ENCODE measurements at regions not wholly inside any gene's neighbourhood (a gene's known extent, or its start where the extent isn't known, plus 50 kb on each side); places are given as distances from the start of the nearest gene placed in this dataset.

DNA sequence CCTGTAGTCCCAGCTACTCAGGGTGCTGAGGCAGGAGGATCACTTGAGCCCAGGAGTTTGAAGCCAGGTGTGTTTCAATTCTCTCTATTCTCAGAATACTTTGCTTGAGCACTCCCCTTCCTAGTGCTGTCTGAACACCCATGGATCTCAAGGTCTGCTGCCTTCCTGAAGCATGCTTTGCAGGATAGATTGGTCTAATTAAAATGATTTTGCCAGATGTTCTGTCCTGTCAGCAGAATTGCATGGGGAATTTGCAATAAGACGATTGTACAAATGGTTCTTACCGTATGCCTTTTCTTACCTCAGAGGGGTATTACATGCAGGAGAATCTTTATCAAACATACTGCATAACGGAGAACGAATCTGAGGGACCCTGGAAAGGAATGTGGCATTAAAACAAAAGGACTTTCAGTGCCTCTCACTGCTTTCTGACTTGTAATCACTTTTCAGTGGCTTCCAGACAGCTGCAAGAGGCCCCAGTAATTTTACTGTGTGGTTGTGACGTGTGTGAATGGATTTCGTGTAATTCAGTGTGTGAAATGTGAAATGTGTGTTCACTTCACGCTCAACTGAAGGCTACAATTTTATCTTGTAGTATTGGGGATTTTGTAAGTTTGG, 587.2 kb upstream of the SEMA6A start:
- intact Hi-C loops (cut with micrococcal nuclease; ENCODE audit: unreplicated experiment), result no loop called here
- no peak overlapping the region for H2AFZ ChIP-seq
- no peaks in the 10 kb centered on the region for H3F3A ChIP-seq (ENCODE audit: insufficient read depth, low read depth)
- H3K27me3 ChIP-seq (ENCODE audit: insufficient read depth, low read depth), result no peaks in the 10 kb centered on the region
- H3K9me3 ChIP-seq (ENCODE audit: insufficient read depth, low read depth), result no peaks in the 10 kb centered on the region
- no peaks in the 10 kb centered on the region for H3K4me1 ChIP-seq (replicated peaks; ENCODE audit: insufficient read depth)
- H3K79me2 ChIP-seq (ENCODE audit: low read depth), result no peaks in the 10 kb centered on the region
- no peak overlapping the region for H3K4me2 ChIP-seq
- no peaks in the 10 kb centered on the region for H4K20me1 ChIP-seq (ENCODE audit: insufficient read depth)
- H3K36me3 ChIP-seq (ENCODE audit: low read depth), result no peaks in the 10 kb centered on the region
- no peak overlapping the region for H3K27ac ChIP-seq
- ChIA-PET CTCF (no interaction called here), POLR2A (ENCODE audit: unreplicated experiment) (no interaction called here)
- H3K9me2 ChIP-seq (ENCODE audit: insufficient read depth), result no peaks in the 10 kb centered on the region
- BruUV-seq (replicated peaks), result no TSS peak
- TF ChIP-seq, protein P1, sequence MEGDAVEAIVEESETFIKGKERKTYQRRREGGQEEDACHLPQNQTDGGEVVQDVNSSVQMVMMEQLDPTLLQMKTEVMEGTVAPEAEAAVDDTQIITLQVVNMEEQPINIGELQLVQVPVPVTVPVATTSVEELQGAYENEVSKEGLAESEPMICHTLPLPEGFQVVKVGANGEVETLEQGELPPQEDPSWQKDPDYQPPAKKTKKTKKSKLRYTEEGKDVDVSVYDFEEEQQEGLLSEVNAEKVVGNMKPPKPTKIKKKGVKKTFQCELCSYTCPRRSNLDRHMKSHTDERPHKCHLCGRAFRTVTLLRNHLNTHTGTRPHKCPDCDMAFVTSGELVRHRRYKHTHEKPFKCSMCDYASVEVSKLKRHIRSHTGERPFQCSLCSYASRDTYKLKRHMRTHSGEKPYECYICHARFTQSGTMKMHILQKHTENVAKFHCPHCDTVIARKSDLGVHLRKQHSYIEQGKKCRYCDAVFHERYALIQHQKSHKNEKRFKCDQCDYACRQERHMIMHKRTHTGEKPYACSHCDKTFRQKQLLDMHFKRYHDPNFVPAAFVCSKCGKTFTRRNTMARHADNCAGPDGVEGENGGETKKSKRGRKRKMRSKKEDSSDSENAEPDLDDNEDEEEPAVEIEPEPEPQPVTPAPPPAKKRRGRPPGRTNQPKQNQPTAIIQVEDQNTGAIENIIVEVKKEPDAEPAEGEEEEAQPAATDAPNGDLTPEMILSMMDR (conservative IDR thresholded peaks at IDR 0.05), result no peak
- no peak for TF ChIP-seq EZH2 (IDR thresholded peaks at IDR 0.05; ENCODE audit: low read depth)
- no peak for DNase-seq
- H3K4me3 ChIP-seq, result no peak overlapping the region

- no peaks in the 10 kb centered on the region for H3K27me3 ChIP-seq (ENCODE audit: insufficient read depth, low read depth)
- H4K20me1 ChIP-seq (ENCODE audit: insufficient read depth), result no peaks in the 10 kb centered on the region
- ChIA-PET CTCF (no interaction called here), POLR2A (ENCODE audit: unreplicated experiment) (no interaction called here)
- H3F3A ChIP-seq (ENCODE audit: insufficient read depth, low read depth), result no peaks in the 10 kb centered on the region
- no peaks in the 10 kb centered on the region for H3K9me3 ChIP-seq (ENCODE audit: insufficient read depth, low read depth)
- no peak overlapping the region for H3K4me2 ChIP-seq
- no peaks in the 10 kb centered on the region for H3K9me2 ChIP-seq (ENCODE audit: insufficient read depth)
- DNase-seq, result no peak
- TF ChIP-seq, protein P1 (conservative IDR thresholded peaks at IDR 0.05), result no peak
- no peak for TF ChIP-seq EZH2 (IDR thresholded peaks at IDR 0.05; ENCODE audit: low read depth)
- no peaks in the 10 kb centered on the region for H3K4me1 ChIP-seq (replicated peaks; ENCODE audit: insufficient read depth)
- H3K36me3 ChIP-seq (ENCODE audit: low read depth), result no peaks in the 10 kb centered on the region
- intact Hi-C loops (cut with micrococcal nuclease; ENCODE audit: unreplicated experiment), result no loop called here
- no peak overlapping the region for H3K4me3 ChIP-seq
- no peaks in the 10 kb centered on the region for H3K79me2 ChIP-seq (ENCODE audit: low read depth)
- BruUV-seq (replicated peaks), result no TSS peak
- H3K27ac ChIP-seq, result no peak overlapping the region
- H2AFZ ChIP-seq, result no peak overlapping the region
Measured at GRCh38 chr5:117160391-117160790, 585.8 kb upstream of the SEMA6A start.

DNA sequence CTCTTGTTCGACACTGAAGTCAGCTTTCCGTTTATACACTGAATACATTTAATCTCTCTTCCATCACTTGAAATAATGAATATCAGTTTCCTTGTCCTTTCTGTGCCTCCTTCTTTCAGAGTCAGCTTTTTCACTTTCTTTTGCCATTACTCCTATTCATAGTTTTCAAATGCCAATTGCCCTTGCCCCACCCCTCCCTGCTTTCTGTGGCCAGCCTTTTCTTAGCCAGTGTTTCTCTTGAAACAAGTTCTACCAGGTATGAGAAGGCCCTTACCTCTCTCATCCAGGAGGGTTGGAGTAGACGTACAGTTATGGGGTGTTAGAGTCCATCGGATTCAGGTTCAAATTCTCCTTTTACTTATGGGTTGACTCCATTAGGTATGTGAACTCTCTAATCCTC, 574.7 kb upstream of the SEMA6A start:
- Histone ChIP-seq H3K27ac (no peak overlapping the region), H3K9me2 (ENCODE audit: insufficient read depth) (no peaks in the 10 kb centered on the region), H3K4me1 (replicated peaks; ENCODE audit: insufficient read depth) (no peaks in the 10 kb centered on the region), H3K79me2 (ENCODE audit: low read depth) (no peaks in the 10 kb centered on the region), H3K27me3 (ENCODE audit: insufficient read depth, low read depth) (no peaks in the 10 kb centered on the region), H3K4me2 (no peak overlapping the region), H3F3A (ENCODE audit: insufficient read depth, low read depth) (no peaks in the 10 kb centered on the region), H4K20me1 (ENCODE audit: insufficient read depth) (no peaks in the 10 kb centered on the region), H2AFZ (no peak overlapping the region), H3K36me3 (ENCODE audit: low read depth) (no peaks in the 10 kb centered on the region), H3K9me3 (ENCODE audit: insufficient read depth, low read depth) (no peaks in the 10 kb centered on the region), H3K4me3 (no peak overlapping the region)
- no TSS peak for BruUV-seq (replicated peaks)
- DNase-seq, result no peak
- ChIA-PET CTCF (no interaction called here), POLR2A (ENCODE audit: unreplicated experiment) (no interaction called here)
- no peak for TF ChIP-seq EZH2 (IDR thresholded peaks at IDR 0.05; ENCODE audit: low read depth)
- TF ChIP-seq, protein P1 (conservative IDR thresholded peaks at IDR 0.05), result no peak
- intact Hi-C loops (cut with micrococcal nuclease; ENCODE audit: unreplicated experiment), result no loop called here
